ENCODE measurements at regions not wholly inside any gene's neighbourhood (a gene's known extent, or its start where the extent isn't known, plus 50 kb on each side); places are given as distances from the start of the nearest gene placed in this dataset.

GRCh38 chr4:177127658-177128057 lies 182.0 kb upstream of the NEIL3 start:
- TF ChIP-seq, protein P1, sequence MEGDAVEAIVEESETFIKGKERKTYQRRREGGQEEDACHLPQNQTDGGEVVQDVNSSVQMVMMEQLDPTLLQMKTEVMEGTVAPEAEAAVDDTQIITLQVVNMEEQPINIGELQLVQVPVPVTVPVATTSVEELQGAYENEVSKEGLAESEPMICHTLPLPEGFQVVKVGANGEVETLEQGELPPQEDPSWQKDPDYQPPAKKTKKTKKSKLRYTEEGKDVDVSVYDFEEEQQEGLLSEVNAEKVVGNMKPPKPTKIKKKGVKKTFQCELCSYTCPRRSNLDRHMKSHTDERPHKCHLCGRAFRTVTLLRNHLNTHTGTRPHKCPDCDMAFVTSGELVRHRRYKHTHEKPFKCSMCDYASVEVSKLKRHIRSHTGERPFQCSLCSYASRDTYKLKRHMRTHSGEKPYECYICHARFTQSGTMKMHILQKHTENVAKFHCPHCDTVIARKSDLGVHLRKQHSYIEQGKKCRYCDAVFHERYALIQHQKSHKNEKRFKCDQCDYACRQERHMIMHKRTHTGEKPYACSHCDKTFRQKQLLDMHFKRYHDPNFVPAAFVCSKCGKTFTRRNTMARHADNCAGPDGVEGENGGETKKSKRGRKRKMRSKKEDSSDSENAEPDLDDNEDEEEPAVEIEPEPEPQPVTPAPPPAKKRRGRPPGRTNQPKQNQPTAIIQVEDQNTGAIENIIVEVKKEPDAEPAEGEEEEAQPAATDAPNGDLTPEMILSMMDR (IDR thresholded peaks at IDR 0.05; ENCODE audit: insufficient read depth, low read depth, low read length): no peak
- no peak for DNase-seq (ENCODE audit: low read depth)
- H3K4me3 ChIP-seq (ENCODE audit: low read depth, low read length): no peak overlapping the region

GRCh38 chr4:177128306-177128705 lies 181.4 kb upstream of the NEIL3 start:
- no peak overlapping the region for H3K4me3 ChIP-seq (ENCODE audit: low read depth, low read length)
- DNase-seq (ENCODE audit: low read depth): peak; percentile 25
- TF ChIP-seq, protein P1 (IDR thresholded peaks at IDR 0.05; ENCODE audit: insufficient read depth, low read depth, low read length): no peak

GRCh38 chr4:177131736-177132135 lies 177.9 kb upstream of the NEIL3 start:
- DNase-seq (ENCODE audit: low read depth): no peak
- no peak overlapping the region for H3K4me3 ChIP-seq (ENCODE audit: low read depth, low read length)
- TF ChIP-seq, protein P1 (IDR thresholded peaks at IDR 0.05; ENCODE audit: insufficient read depth, low read depth, low read length): no peak

DNA sequence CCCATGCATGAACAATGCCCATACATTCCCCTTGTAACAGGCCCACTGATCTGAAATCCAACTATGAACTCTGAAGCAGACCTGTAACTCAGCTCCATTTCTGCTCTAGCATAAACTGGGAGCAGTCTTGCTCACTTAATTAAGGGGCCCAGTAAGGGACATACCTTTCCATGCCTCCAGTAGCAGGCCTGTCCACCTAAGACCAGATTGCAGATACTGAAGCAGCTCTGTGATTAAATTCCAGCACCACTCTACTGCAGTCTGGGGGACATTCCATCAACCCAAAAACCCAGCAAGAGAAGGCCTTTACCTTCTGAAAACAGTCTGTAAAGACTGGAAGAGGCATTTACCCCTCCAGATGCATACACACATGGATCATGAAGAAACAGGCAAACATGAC lies 162.0 kb upstream of the NEIL3 start:
- no peak for DNase-seq (ENCODE audit: low read depth)
- H3K4me3 ChIP-seq (ENCODE audit: low read depth, low read length): no peak overlapping the region
- TF ChIP-seq, protein P1 (IDR thresholded peaks at IDR 0.05; ENCODE audit: insufficient read depth, low read depth, low read length): no peak

DNA sequence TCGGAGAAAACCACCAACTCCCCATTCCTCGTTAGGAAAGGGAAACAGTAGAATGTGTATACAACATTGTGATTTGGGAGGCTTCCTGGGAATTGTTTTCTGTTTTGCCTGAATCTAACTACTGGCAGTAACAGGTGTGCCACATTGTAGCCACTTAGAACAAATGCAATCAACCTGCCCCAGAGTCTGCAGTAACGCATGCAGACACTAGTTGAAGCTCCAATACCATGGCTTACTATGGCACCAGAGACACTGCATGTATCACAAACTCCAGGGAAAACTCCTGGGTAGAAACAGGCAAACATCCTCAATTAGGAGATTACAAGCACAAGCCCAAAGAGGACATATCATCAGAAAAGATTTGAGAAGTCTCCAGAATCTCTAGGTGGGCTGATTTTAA lies 154.2 kb upstream of the NEIL3 start:
- H3K4me3 ChIP-seq (ENCODE audit: low read depth, low read length): no peak overlapping the region
- TF ChIP-seq, protein P1 (IDR thresholded peaks at IDR 0.05; ENCODE audit: insufficient read depth, low read depth, low read length): no peak
- DNase-seq (ENCODE audit: low read depth): no peak

DNA sequence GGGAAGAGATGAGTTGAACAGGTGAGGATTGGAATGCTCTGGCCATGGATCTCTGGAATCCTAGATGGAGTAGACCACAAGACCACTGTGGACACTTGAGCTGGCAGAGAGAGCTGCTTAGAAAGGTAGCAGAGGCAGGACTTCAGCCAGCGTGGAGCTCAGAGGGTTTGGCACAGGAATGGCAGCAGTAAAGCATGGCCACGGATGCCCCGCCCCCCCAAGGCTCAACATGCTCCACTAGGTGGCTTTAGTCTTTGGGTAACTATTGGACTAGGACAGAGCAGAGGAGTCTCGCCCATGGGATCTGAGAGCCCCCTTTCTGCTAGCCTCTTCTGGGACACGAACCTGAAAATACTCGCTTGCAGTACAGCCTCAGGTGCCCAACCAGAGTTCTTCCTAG lies 150.1 kb upstream of the NEIL3 start:
- TF ChIP-seq, protein P1 (IDR thresholded peaks at IDR 0.05; ENCODE audit: insufficient read depth, low read depth, low read length): no peak
- no peak for DNase-seq (ENCODE audit: low read depth)
- no peak overlapping the region for H3K4me3 ChIP-seq (ENCODE audit: low read depth, low read length)

GRCh38 chr4:177161781-177162180 lies 147.9 kb upstream of the NEIL3 start:
- DNase-seq (ENCODE audit: low read depth): no peak
- TF ChIP-seq, protein P1 (IDR thresholded peaks at IDR 0.05; ENCODE audit: insufficient read depth, low read depth, low read length): no peak
- no peak overlapping the region for H3K4me3 ChIP-seq (ENCODE audit: low read depth, low read length)

Measured in fibroblast of villous mesenchyme (primary cell).